Tibial nerve (tissue), 4 donors: ENCODE measurements at regions not wholly inside any gene's neighbourhood (a gene's known extent, or its start where the extent isn't known, plus 50 kb on each side); places are given as distances from the start of the nearest gene placed in this dataset.

Experiments used
- DNase-seq, 2 donors: peaks; one replicate each; pipeline ENCODE4 v3.0.0-alpha.2; 2019; ENCODE audit warnings: low spot score in 2 of 2
- H3K27ac ChIP-seq, 4 donors: fragments of 200-600 bp; sonication (generic) in 3 of 4; one replicate each; pipeline ENCODE4 v1.5.1; 2017 to 2019; ENCODE audit warnings: mild to moderate bottlenecking in 1 of 4
- H3K27me3 ChIP-seq, 2 donors: fragments of 200-600 bp; sonication (generic) in 1 of 2; one replicate each; pipeline versions ENCODE4 v1.5.1 to v1.6.0; 2017 to 2019
- H3K36me3 ChIP-seq, 3 donors: fragments of 200-600 bp; sonication (generic); one replicate each; pipeline ENCODE4 v1.5.1; 2018 to 2019
- H3K4me1 ChIP-seq, 4 donors: fragments of 200-600 bp; sonication (generic) in 3 of 4; one replicate each; pipeline ENCODE4 v1.5.1; 2017 to 2019
- H3K4me3 ChIP-seq, 4 donors: fragments of 200-600 bp; sonication (generic) in 3 of 4; one replicate each; pipeline ENCODE4 v1.5.1; 2017 to 2019; ENCODE audit warnings: mild to moderate bottlenecking in 1 of 4, moderate library complexity in 1 of 4
- H3K9me3 ChIP-seq, 4 donors: fragments of 200-600 bp; sonication (generic) in 3 of 4; one replicate each; pipeline ENCODE4 v1.5.1; 2017 to 2019
- CTCF ChIP-seq, 5 experiments: fragments of 200-600 bp in 3 of 5; fragments of 450-650 bp in 2 of 5; sonication (generic) in 3 of 5; IDR thresholded peaks; one replicate each; pipeline ENCODE4 v1.5.1; 2016 to 2019; ENCODE audit warnings: antibody characterized with exemption in 5 of 5, mild to moderate bottlenecking in 3 of 5, moderate library complexity in 2 of 5
- EP300 ChIP-seq, 2 donors: sonication (generic); formaldehyde crosslinking; IDR thresholded peaks; one replicate each; pipeline ENCODE4 v1.6.1; 2017; ENCODE audit warnings: antibody characterized with exemption in 2 of 2, mild to moderate bottlenecking in 1 of 2
- POLR2A ChIP-seq, 2 donors: fragments of 450-650 bp; IDR thresholded peaks; one replicate each; pipeline ENCODE4 v1.6.1; 2017; ENCODE audit warnings: antibody characterized with exemption in 2 of 2, mild to moderate bottlenecking in 2 of 2, moderate library complexity in 2 of 2
- WGBS, 2 donors: methylation state at CpG; one replicate each; pipeline ENCODE4 v1.1.5; 2018; 5-methylcytosine and 5-hydroxymethylcytosine counted together

- TF ChIP-seq EP300 (IDR thresholded peaks at IDR 0.05) (no peak), POLR2A (IDR thresholded peaks at IDR 0.05) (no peak), CTCF (IDR thresholded peaks at IDR 0.05) (no peak)
- 59 to 63% methylated on average over 4 of the region's 4 CpGs for WGBS, 2 donors
- no peak for DNase-seq
- H3K4me1 ChIP-seq: no peaks in the 10 kb centered on the region
- H3K9me3 ChIP-seq: no peaks in the 10 kb centered on the region
- no peaks in the 10 kb centered on the region for H3K27me3 ChIP-seq
- no peak overlapping the region for H3K4me3 ChIP-seq
- H3K36me3 ChIP-seq: no peaks in the 10 kb centered on the region
- no peak overlapping the region for H3K27ac ChIP-seq
Observed at GRCh38 chr1:199177241-199177640, 538.4 kb downstream of the PTPRC start.

- Histone ChIP-seq H3K27ac (no peak overlapping the region), H3K4me3 (no peak overlapping the region), H3K27me3 (no peaks in the 10 kb centered on the region), H3K4me1 (no peaks in the 10 kb centered on the region), H3K36me3 (no peaks in the 10 kb centered on the region), H3K9me3 (no peaks in the 10 kb centered on the region)
- 92 to 99% methylated on average over 2 of the region's 2 CpGs for WGBS, 2 donors
- DNase-seq: no peak
- TF ChIP-seq CTCF (IDR thresholded peaks at IDR 0.05) (no peak), POLR2A (IDR thresholded peaks at IDR 0.05) (no peak), EP300 (IDR thresholded peaks at IDR 0.05) (no peak)
Observed at GRCh38 chr1:199178646-199179045, 539.8 kb downstream of the PTPRC start.

GRCh38 chr1:199182186-199182843 lies 543.5 kb downstream of the PTPRC start:
- Histone ChIP-seq H3K27ac (no peak overlapping the region), H3K4me1 (no peaks in the 10 kb centered on the region), H3K9me3 (no peaks in the 10 kb centered on the region), H3K4me3 (no peak overlapping the region), H3K36me3 (no peaks in the 10 kb centered on the region), H3K27me3 (no peaks in the 10 kb centered on the region)
- WGBS, 2 donors: 67 to 69% methylated on average over 2 of the region's 2 CpGs
- TF ChIP-seq EP300 (IDR thresholded peaks at IDR 0.05): no peak
- TF ChIP-seq CTCF (IDR thresholded peaks at IDR 0.05): no peak
- TF ChIP-seq POLR2A (IDR thresholded peaks at IDR 0.05): no peak
- DNase-seq: no peak

- Histone ChIP-seq H3K36me3 (no peaks in the 10 kb centered on the region), H3K27me3 (no peaks in the 10 kb centered on the region), H3K9me3 (no peaks in the 10 kb centered on the region), H3K27ac (no peak overlapping the region), H3K4me3 (no peak overlapping the region), H3K4me1 (no peaks in the 10 kb centered on the region)
- WGBS, 2 donors: 86 to 90% methylated on average over 4 of the region's 4 CpGs
- DNase-seq: no peak
- TF ChIP-seq POLR2A (IDR thresholded peaks at IDR 0.05) (no peak), EP300 (IDR thresholded peaks at IDR 0.05) (no peak), CTCF (IDR thresholded peaks at IDR 0.05) (no peak)
Observed at GRCh38 chr1:199184180-199184579, 545.3 kb downstream of the PTPRC start.

GRCh38 chr1:199194862-199195261 lies 556.0 kb downstream of the PTPRC start:
- Histone ChIP-seq H3K36me3 (no peaks in the 10 kb centered on the region), H3K9me3 (no peaks in the 10 kb centered on the region), H3K27me3 (no peaks in the 10 kb centered on the region), H3K4me3 (no peak overlapping the region), H3K27ac (no peak overlapping the region), H3K4me1 (no peaks in the 10 kb centered on the region)
- WGBS, 2 donors: 93 to 94% methylated on average over 7 of the region's 7 CpGs
- DNase-seq: no peak
- TF ChIP-seq POLR2A (IDR thresholded peaks at IDR 0.05) (no peak), EP300 (IDR thresholded peaks at IDR 0.05) (no peak), CTCF (IDR thresholded peaks at IDR 0.05) (no peak)
